GM21786 (cell line): ENCODE measurements at regions not wholly inside any gene's neighbourhood (a gene's known extent, or its start where the extent isn't known, plus 50 kb on each side); places are given as distances from the start of the nearest gene placed in this dataset.

Source experiments
- ATAC-seq: cut with Tn5 transposase; IDR thresholded peaks from one replicate; pipeline ENCODE4 v1.9.1; 2021; ENCODE audit not compliant: unreplicated experiment

GRCh38 chr10:2867788-2868299, 199.5 kb upstream of the PFKP start:
- no peak for ATAC-seq

DNA sequence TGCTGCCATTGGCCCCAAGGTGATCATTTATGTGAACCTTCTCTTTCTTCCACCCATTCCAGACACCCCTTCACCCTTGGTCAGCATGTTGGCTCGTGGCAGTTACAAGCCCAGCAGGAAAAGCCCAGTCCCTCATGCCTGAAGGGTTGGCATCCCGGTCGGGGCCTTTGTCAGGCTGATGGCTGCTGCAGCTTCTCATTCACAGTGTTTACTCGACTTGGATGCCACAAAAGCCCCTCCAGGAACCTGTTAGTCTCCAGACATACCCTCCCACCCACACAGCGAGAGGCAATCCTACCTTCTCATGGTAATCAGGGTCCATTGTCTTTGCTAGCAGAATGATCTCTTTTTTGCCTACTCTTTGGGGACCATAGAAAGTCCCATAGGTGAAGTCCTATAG, 200.8 kb upstream of the PFKP start:
- ATAC-seq: no peak

- ATAC-seq: no peak
Observed at GRCh38 chr10:2861632-2862210, 205.6 kb upstream of the PFKP start.

DNA sequence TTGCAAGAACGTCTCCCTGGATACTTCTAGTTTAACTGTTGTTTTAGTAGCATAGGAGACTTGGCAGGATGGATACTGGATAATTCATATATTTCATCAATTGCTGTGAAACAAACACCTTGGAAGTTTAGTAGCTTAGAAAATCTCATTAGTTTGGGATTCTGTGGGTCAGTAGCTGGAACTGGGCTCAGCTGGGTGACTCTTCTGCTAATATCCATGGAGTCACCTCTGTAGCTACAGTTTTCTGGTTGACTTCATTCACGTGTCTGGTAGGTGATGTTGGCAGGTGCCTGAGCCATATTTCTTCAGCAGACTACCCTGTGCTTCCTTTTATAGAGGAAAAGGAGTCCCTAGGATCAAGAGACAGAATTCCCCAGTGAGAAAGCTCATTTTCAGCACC, 208.9 kb upstream of the PFKP start:
- ATAC-seq: no peak

- no peak for ATAC-seq
Observed at GRCh38 chr10:2856598-2856997, 210.8 kb upstream of the PFKP start.

GRCh38 chr10:2852574-2853323, 214.6 kb upstream of the PFKP start:
- no peak for ATAC-seq

DNA sequence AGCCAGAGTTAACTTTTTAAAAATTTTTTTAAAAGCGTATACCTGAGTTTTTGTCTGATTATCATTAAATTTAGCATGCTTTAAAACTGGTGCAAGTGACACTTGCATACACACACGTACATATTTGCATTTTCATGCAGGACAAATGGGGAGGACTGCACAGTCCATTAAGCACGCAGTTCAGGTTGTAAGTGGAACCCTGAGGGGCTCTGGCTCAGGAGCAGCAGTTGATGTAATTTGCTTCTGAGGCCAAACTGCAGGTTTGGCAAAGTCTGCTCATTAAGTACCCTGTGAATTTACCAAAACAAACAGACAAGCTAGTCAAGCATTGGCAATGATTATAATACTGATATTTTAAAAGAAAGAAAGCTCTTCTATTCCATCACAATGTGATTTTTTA, 215.8 kb upstream of the PFKP start:
- ATAC-seq: no peak

GRCh38 chr10:2850202-2850601, 217.1 kb upstream of the PFKP start:
- ATAC-seq: no peak

DNA sequence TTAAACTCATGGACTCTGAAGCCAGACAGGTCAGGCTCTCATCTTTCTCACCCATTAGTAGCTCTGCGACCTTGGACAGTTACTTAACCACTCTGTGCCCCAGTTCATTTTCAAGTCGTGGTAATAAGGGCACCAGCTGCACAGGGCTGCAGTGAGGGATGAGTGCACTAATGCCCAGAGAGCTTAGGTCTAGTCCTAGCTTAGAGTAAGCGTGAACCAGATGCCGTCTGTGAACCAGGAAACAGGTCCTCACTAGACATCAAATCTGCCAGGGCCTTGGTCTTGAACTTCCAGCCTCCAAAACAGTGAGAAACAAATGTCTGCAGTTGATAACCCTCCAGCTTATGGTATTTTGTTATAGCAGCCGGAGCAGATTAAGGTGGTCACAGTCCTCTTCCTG, 222.4 kb upstream of the PFKP start:
- no peak for ATAC-seq

DNA sequence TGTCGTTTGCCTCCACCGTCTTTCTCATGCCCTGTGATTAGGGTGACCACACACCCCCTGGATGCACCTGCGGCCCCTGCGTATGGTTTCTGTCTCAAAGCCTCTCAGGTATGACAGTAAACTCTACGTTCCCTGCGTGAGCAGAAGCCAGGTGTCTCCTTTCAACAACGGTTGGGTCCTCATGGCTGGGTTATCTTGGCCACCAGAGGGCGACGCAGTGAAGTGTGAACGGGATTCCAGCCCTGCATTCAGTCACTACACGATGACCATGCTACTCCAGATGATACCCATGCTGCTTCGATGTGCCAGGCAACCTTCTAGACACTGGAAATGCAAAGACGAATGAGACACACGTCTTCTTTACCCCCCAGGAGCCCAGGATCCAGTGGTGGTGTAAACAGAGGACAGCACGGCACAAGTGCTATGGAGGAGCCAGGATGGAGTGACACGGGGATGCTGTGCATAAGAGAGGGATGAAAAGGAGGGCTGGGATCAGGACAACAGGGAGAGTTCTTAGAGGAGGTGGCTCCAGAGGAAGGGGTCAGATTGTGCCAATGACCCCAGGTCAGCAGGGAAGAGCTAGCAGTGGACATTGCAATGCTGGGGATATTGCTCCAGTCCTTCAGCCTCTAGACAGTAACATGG, 228.1 kb upstream of the PFKP start:
- ATAC-seq: no peak

- ATAC-seq: no peak
Observed at GRCh38 chr10:2837674-2838073, 229.7 kb upstream of the PFKP start.

DNA sequence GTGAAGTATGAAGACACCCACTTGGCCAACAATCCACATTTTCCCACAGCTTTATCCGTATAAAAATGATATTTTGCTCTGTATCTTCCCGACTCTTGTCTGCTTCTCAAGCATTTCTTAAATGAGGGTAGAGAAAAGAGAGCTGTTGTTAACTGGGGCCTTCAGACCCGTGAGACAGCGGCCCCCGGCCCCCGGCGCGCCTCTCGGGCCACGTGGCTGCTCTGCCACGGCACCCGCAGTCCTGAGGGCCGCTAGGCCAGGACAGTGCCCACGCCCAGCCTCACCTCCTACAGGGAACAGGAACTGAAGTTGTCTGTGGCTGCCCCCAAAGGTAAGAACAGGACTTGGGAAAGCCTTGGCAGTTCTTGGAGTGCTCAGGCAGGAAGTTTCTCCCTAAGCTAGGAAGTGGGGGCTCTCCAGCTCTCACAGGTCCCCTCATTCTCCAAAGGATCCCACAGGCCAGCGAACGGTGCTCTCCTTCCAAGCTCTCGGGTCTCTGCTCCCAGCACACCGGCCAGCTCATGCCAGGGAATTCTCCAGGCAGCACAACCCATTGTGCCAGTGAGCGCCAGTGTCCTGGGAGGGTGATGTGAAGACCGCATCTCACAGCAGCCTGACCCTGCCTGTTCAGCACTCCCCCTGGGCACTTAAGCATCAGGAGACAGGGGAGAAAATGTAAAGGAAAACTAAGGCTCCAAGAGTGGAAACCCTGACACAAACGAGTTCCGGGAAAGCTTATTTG, 230.3 kb upstream of the PFKP start:
- ATAC-seq: no peak

- ATAC-seq: no peak
Observed at GRCh38 chr10:2834214-2834613, 233.1 kb upstream of the PFKP start.

DNA sequence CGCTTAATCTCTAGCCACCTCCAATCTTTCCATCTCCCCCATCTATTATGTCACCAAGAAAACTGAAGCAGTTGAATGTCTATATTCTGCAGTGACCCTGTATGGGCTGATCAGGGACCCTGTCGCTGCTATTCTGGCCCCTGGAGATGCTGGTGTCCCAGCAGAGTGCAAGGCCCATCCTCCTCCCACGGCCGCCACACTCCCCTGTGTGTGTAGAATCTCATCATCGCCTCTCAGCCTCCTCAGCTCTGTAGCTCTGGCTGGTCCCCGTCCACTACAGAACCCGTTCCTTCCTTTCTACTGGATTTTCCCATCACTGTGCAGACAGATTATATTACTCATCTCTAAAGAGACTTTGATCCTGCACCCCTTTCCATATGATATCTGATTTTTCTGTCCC, 235.8 kb upstream of the PFKP start:
- ATAC-seq: no peak

DNA sequence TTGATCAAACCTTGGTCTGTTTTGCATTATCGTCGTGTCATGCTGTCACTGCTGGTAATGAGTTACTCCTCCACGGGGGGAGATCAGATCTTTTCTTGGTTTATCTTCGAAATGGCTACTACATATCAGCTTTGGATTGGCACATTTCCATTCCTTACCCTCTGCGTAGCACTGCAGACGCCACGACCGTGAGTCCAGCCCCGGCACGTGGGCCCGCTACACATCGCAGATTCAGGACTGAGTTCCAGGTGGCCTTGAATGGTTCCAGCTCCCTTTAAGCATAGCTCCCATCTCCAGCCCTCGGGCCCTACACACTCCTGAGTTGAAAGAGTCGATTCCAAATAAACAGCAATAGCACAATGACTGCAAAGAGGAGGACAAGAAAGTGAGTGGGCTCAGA, 238.6 kb upstream of the PFKP start:
- no peak for ATAC-seq

DNA sequence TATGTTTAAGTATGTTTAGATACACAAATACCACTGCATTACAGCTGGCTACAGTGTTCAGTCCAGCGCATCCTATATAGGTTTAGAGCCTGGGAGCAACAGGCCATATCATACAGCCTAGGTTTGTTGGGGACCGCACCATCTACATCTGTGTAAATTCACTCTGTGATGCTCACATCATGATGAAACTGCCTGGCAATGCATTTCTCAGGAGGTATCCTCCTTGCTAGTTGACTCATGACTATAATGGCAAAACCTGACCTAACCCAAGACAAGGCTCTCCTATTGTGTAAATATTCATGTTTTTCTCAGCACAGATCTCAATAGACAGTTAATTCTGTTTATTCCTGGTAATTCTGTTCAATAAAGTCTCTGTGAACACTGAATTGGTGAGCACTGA, 240.7 kb upstream of the PFKP start:
- no peak for ATAC-seq

GRCh38 chr10:2825841-2826240, 241.5 kb upstream of the PFKP start:
- no peak for ATAC-seq

- ATAC-seq: no peak
Observed at GRCh38 chr10:2817940-2818636, 249.3 kb upstream of the PFKP start.

DNA sequence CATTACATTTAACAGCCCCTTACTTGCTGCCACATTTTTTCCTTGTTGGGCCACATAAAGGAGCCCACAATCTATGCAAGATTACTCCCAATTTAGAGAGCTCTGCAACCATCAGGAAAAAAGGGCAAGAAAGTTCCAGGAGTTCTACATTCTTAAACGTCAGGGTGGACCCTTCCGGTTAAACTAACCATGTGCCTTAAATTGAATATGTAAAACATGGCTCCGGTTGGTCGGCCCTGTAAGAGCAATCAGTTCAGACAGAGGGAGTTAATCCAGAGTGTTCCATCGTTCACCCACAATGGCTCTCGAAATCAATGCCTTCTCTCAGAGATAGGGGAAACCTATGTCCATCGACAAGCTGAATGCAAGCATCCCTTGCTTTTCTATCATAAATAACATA, 253.7 kb upstream of the PFKP start:
- no peak for ATAC-seq

GRCh38 chr10:2813286-2813685, 254.1 kb upstream of the PFKP start:
- ATAC-seq: no peak

GRCh38 chr10:2812631-2813030, 254.7 kb upstream of the PFKP start:
- ATAC-seq: no peak
